ENCODE measurements at regions not wholly inside any gene's neighbourhood (a gene's known extent, or its start where the extent isn't known, plus 50 kb on each side); places are given as distances from the start of the nearest gene placed in this dataset.

GRCh38 chr1:30609999-30610345, 113.4 kb downstream of the MATN1 start:
- Histone ChIP-seq H3K4me1 (no peaks in the 10 kb centered on the region), H3K27ac (no peak overlapping the region), H3K4me3 (no peak overlapping the region), H3K36me3 (no peaks in the 10 kb centered on the region), H3K27me3 (peaks cover 0 to 31% (median 4%) of the 10 kb centered on the region in 7 donors), H3K9me3 (no peaks in the 10 kb centered on the region)
- intact Hi-C loops (cut with DNase I) = no loop called here
- ATAC-seq (no peak), DNase-seq (no peak)
- 58 to 76% methylated on average over 1 of the region's 1 CpG for WGBS, 2 donors
- TF ChIP-seq CTCF (IDR thresholded peaks at IDR 0.05) = no peak

- no peak for ATAC-seq
- H3K27ac ChIP-seq = no peak overlapping the region
- H3K4me1 ChIP-seq = no peaks in the 10 kb centered on the region
- no peak overlapping the region for H3K4me3 ChIP-seq
- intact Hi-C loops (cut with DNase I) = no loop called here
- 55 to 57% methylated on average over 9 of the region's 9 CpGs for WGBS, 2 donors
- no peak for TF ChIP-seq CTCF (IDR thresholded peaks at IDR 0.05)
- peaks cover 0 to 31% (median 4%) of the 10 kb centered on the region in 7 donors for H3K27me3 ChIP-seq
- no peaks in the 10 kb centered on the region for H3K36me3 ChIP-seq
- no peak for DNase-seq
- no peaks in the 10 kb centered on the region for H3K9me3 ChIP-seq
These were observed 113.9 kb downstream of the MATN1 start for GRCh38 chr1:30609336-30609998.

GRCh38 chr1:30607723-30608122, 115.7 kb downstream of the MATN1 start:
- ATAC-seq (no peak), DNase-seq (no peak)
- intact Hi-C loops (cut with DNase I) = no loop called here
- Histone ChIP-seq H3K4me3 (no peak overlapping the region), H3K4me1 (no peaks in the 10 kb centered on the region), H3K27ac (no peak overlapping the region), H3K27me3 (peaks cover 0 to 31% (median 4%) of the 10 kb centered on the region in 7 donors), H3K9me3 (no peaks in the 10 kb centered on the region), H3K36me3 (no peaks in the 10 kb centered on the region)
- TF ChIP-seq CTCF (IDR thresholded peaks at IDR 0.05) = no peak
- WGBS, 2 donors = 70 to 84% methylated on average over 5 of the region's 5 CpGs

- no peak overlapping the region for H3K4me3 ChIP-seq
- WGBS, 2 donors = 56 to 67% methylated on average over 6 of the region's 6 CpGs
- no peak for ATAC-seq
These were observed 117.2 kb downstream of the MATN1 start for GRCh38 chr1:30606166-30606565.

More at GRCh38 chr1:30606166-30606565, 117.2 kb downstream of the MATN1 start:
- no peak for DNase-seq
- Histone ChIP-seq H3K27me3 (peaks cover 0 to 27% (median 6%) of the 10 kb centered on the region in 7 donors), H3K9me3 (peaks cover 0 to 5% (median 0%) of the 10 kb centered on the region in 11 donors), H3K4me1 (no peaks in the 10 kb centered on the region), H3K36me3 (no peaks in the 10 kb centered on the region), H3K27ac (no peak overlapping the region)
- TF ChIP-seq CTCF (IDR thresholded peaks at IDR 0.05) = no peak
- intact Hi-C loops (cut with DNase I) = no loop called here

Data from heart right ventricle (tissue), 16 donors.